AG04449 (cell line): ENCODE measurements at regions not wholly inside any gene's neighbourhood (a gene's known extent, or its start where the extent isn't known, plus 50 kb on each side); places are given as distances from the start of the nearest gene placed in this dataset.

Experiments used
- CTCF ChIA-PET: fragments of 350-600 bp; formaldehyde crosslinking; extraction: SDS; loops from one replicate; lab custom pipeline; 2021; ENCODE audit warnings: antibody characterized with exemption; lab: Yijun Ruan, JAX
- POLR2A ChIA-PET: fragments of 400-600, 350-600 bp; formaldehyde crosslinking; extraction: SDS; loops from one replicate; lab custom pipeline; 2020; ENCODE audit warnings: antibody characterized with exemption, inconsistent platforms; lab: Yijun Ruan, JAX
- DNase-seq: peaks from one replicate; pipeline ENCODE4 v3.0.0-alpha.2; 2010; ENCODE audit warnings: low read depth, low spot score
- H3K4me3 ChIP-seq: 2 replicates; pipeline ENCODE4 v1.5.1; 2011; ENCODE audit warnings: low read depth, mild to moderate bottlenecking, control low read depth, low read length
- TF ChIP-seq, protein P1 (sequence below): IDR thresholded peaks from one replicate; pipeline ENCODE4 v1.5.1; 2011; ENCODE audit warnings: mild to moderate bottlenecking, moderate library complexity, low read length, control low read depth, inconsistent platforms; ENCODE audit not compliant: insufficient read depth; ENCODE audit errors: missing control alignments

DNA sequence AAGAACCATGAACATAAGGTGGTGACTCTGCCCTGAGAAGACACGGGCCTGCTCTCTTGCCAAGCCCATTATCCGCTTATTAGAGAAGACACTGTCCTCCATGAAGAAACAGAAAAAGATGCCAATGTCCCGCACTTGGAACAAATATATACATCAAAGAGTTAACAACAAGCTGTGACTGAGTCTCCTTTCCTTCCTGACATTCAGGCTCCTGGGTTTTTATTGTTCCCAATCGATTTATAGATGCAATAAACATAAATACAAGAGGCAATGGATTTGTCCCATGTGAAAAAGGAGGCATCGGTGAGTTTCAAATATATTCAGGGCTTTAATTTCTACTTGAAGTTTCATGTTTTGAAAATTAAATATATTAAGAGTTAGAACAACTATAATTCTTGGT is 169.2 kb upstream of the CPEB2 start:
- ChIA-PET POLR2A (no interaction called here), CTCF (no interaction called here)
- H3K4me3 ChIP-seq: no peak overlapping the region
- DNase-seq: no peak
- TF ChIP-seq, protein P1, sequence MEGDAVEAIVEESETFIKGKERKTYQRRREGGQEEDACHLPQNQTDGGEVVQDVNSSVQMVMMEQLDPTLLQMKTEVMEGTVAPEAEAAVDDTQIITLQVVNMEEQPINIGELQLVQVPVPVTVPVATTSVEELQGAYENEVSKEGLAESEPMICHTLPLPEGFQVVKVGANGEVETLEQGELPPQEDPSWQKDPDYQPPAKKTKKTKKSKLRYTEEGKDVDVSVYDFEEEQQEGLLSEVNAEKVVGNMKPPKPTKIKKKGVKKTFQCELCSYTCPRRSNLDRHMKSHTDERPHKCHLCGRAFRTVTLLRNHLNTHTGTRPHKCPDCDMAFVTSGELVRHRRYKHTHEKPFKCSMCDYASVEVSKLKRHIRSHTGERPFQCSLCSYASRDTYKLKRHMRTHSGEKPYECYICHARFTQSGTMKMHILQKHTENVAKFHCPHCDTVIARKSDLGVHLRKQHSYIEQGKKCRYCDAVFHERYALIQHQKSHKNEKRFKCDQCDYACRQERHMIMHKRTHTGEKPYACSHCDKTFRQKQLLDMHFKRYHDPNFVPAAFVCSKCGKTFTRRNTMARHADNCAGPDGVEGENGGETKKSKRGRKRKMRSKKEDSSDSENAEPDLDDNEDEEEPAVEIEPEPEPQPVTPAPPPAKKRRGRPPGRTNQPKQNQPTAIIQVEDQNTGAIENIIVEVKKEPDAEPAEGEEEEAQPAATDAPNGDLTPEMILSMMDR: no peak

DNA sequence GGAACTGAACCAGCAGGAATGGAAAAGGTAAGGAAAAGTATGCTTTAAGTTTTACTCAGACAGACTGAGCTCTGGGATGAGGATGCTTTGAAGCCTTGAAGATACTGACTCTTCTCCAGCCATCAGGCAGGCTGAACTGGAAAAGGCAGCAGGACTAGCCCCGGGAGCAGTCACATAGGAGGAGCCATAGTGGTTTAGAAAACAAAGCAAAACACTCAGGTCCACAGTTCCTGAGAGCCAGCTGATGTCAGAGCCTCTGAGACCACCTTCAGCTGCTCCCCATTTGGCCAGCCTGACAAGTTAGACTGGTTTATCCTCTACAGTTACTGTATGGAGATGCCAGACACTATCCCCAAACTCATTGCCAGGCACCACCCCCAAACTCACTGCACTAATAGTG is 167.9 kb upstream of the CPEB2 start:
- CTCF ChIA-PET: no interaction called here
- no peak overlapping the region for H3K4me3 ChIP-seq
- DNase-seq: no peak
- POLR2A ChIA-PET: no interaction called here
- TF ChIP-seq, protein P1: no peak

DNA sequence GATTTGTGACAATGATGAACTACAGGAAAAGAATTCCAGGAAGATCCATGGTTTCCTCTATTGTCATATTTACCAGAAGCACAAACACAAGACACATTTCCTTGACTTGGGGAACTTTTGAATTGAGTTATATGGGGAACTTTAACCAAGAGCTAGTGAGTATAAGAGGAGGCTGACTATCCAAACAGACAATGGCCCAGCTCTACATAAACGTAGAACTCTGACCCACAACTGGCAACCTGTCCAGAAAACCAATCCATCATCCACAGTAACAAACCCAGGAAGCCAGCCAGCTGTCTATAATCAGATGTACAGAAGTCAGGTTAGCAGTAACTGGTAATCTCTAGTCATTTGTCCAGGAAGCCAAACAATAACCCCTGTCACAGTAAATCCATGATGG is 167.0 kb upstream of the CPEB2 start:
- ChIA-PET POLR2A (no interaction called here), CTCF (no interaction called here)
- no peak overlapping the region for H3K4me3 ChIP-seq
- no peak for DNase-seq
- TF ChIP-seq, protein P1: no peak

DNA sequence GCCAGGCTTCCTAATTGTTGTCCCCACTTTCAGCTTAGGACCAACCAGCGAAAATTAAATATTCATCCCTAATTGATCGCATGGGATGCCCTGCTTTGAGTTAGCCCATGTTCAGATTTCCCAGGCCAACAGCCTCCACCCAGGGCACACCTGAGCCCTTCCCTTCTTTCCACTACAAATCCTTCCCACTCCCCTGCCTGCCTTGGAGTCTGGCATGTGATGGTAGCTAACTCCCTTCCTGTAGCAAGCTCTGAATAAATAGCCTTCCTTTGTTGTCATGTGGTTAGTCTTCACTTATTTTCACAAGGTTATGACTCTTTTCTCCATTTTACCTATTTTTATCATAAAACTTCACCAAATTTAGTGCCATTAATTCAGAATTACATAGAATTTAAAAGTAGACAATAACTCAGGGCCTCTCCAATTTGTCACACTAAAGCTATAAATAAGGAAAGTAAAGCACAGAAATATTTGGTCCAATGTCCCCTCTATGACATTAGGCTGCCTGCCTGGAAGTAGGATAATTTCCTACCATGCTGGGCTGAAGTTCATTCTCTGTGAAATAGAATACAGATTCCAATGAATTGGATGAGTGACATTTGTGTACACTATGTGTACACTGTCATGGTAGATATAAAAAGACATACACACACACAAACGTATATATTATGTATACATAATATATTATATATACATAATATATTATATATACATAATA is 166.4 kb upstream of the CPEB2 start:
- ChIA-PET CTCF (no interaction called here), POLR2A (no interaction called here)
- no peak for DNase-seq
- TF ChIP-seq, protein P1: no peak
- no peak overlapping the region for H3K4me3 ChIP-seq

DNA sequence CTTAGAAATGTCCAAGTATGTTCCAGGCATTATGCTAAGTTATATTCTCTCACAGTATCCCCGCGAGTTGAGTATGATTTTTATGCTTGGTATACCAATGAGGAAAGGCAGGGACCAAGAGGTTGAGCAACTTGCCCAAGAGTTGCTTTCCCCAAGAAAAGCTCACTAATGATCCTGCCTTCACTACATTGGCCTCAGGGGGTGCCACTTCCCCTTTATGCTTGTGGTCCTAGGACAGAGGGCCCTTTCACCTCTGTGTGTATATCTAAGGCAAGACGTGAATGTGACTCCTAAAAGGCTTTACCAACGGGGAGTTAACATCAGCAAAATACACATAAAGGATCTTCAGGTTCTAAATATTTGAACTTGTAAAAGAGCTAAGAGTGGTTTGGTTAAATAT is 164.4 kb upstream of the CPEB2 start:
- POLR2A ChIA-PET: no interaction called here
- TF ChIP-seq, protein P1: no peak
- DNase-seq: no peak
- CTCF ChIA-PET: interaction anchor here (0.7 to 1.0 kb wide), 2 partner anchors 8 to 1200 kb away, joined by 3 read pairs; no protein-coding TSS in a partner anchor
- no peak overlapping the region for H3K4me3 ChIP-seq

DNA sequence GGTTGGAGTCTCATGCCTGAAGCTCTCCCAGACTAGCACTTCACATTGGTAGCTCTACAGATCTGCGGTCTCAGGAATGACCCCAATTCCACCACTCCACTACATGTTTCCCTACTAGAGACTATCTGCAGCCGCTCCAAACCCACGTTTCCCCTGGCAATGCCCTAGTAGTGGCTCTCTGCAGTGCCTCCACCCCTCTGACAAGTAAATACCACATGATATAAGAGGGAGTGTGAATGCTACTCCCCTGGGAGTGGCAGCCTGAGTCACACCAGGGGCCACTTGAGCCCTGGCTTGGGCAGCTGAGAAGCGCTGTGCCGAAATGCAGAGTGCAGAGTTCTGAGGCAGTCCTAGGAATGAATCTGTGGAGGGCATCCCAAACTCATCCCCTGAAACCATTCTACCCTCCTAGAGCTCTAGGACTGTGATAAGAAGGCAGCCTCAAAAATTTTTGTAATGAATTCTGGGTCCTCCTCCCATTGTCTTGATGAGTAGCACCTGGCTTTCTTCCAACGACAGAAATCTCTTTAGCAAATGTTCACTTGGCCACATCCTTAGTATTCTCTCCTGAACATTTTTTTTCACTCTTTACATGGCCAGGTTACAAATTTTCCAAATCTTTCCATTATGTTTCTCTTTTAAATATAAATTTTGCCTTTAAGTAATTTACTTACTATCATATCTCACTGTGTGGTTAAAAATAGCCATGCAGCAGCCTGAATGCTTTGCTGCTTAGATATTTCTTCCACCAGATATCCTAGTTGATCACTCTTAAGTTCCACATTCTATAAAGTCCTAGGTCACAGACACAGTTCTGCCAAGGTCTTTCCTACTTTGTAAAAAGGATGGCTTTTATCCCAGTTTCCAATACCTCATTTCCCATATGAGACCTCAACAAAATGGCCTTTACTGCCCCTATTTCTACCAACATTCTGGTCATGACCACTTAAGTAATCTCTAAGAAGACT is 160.2 kb upstream of the CPEB2 start:
- POLR2A ChIA-PET: no interaction called here
- no peak overlapping the region for H3K4me3 ChIP-seq
- TF ChIP-seq, protein P1: no peak
- CTCF ChIA-PET: no interaction called here
- DNase-seq: no peak
